HG02981 (cell line): ENCODE measurements at regions not wholly inside any gene's neighbourhood (a gene's known extent, or its start where the extent isn't known, plus 50 kb on each side); places are given as distances from the start of the nearest gene placed in this dataset.

ENCODE experiments used
- ATAC-seq: cut with Tn5 transposase; IDR thresholded peaks from one replicate; pipeline ENCODE4 v1.9.1; 2021; ENCODE audit warnings: mild to moderate bottlenecking, moderate library complexity; ENCODE audit not compliant: unreplicated experiment

- no peak for ATAC-seq
Observed at GRCh38 chr16:86663685-86664521, 85.6 kb downstream of the FOXL1 start.

- peak; percentile 80 for ATAC-seq
Observed at GRCh38 chr16:86664522-86665318, 86.4 kb downstream of the FOXL1 start.

- no peak for ATAC-seq
Observed at GRCh38 chr16:86665319-86665675, 86.9 kb downstream of the FOXL1 start.

- ATAC-seq: no peak
Observed at GRCh38 chr16:86665929-86666328, 87.6 kb downstream of the FOXL1 start.

GRCh38 chr16:86667035-86667434, 88.7 kb downstream of the FOXL1 start:
- no peak for ATAC-seq

- ATAC-seq: no peak
Observed at GRCh38 chr16:86668136-86668910, 90.0 kb downstream of the FOXL1 start.

GRCh38 chr16:86669285-86669805, 91.0 kb downstream of the FOXL1 start:
- no peak for ATAC-seq

- ATAC-seq: no peak
Observed at GRCh38 chr16:86669937-86670749, 91.8 kb downstream of the FOXL1 start.

- no peak for ATAC-seq
Observed at GRCh38 chr16:86670750-86671234, 92.4 kb downstream of the FOXL1 start.

- ATAC-seq: no peak
Observed at GRCh38 chr16:86671486-86672178, 93.3 kb downstream of the FOXL1 start.

- ATAC-seq: no peak
Observed at GRCh38 chr16:86672179-86672863, 94.0 kb downstream of the FOXL1 start.

- ATAC-seq: no peak
Observed at GRCh38 chr16:86673090-86673955, 95.0 kb downstream of the FOXL1 start.

- ATAC-seq: no peak
Observed at GRCh38 chr16:86673956-86674453, 95.7 kb downstream of the FOXL1 start.

- no peak for ATAC-seq
Observed at GRCh38 chr16:86676254-86676670, 97.9 kb downstream of the FOXL1 start.

- no peak for ATAC-seq
Observed at GRCh38 chr16:86679490-86679889, 101.1 kb downstream of the FOXL1 start.

- ATAC-seq: no peak
Observed at GRCh38 chr16:86680162-86680561, 101.8 kb downstream of the FOXL1 start.

GRCh38 chr16:86680661-86681030, 102.3 kb downstream of the FOXL1 start:
- no peak for ATAC-seq
